Activated naive CD4-positive, alpha-beta T cell treated with anti-CD3 and anti-CD28 coated beads, Interleukin-2, amount 10 ng/mL, durations not matched to agents 7 days and 5 days (primary cell): ENCODE measurements at regions not wholly inside any gene's neighbourhood (a gene's known extent, or its start where the extent isn't known, plus 50 kb on each side); places are given as distances from the start of the nearest gene placed in this dataset.

Experiments used
- CTCF ChIA-PET: fragments of 350-600 bp; sonication (Branson Sonifier 250); formaldehyde crosslinking; loops from one replicate; lab custom pipeline; 2021; ENCODE audit warnings: antibody characterized with exemption; lab: Charles Lee
- DNase-seq: peaks from one replicate; pipeline ENCODE4 v3.0.0-alpha.2; 2020
- H3K27ac Mint-ChIP-seq: one replicate; pipeline ENCODE4 v1.8.0; 2021; ENCODE audit warnings: mild to moderate bottlenecking, moderate library complexity, mixed read lengths
- H3K27me3 Mint-ChIP-seq: one replicate; pipeline ENCODE4 v1.8.0; 2021; ENCODE audit warnings: mild to moderate bottlenecking, mixed read lengths
- H3K36me3 Mint-ChIP-seq: one replicate; pipeline ENCODE4 v1.8.0; 2021; ENCODE audit warnings: mixed read lengths
- H3K4me1 Mint-ChIP-seq: one replicate; pipeline ENCODE4 v1.8.0; 2021; ENCODE audit warnings: mixed read lengths
- H3K4me3 Mint-ChIP-seq: one replicate; pipeline ENCODE4 v1.8.0; 2021; ENCODE audit warnings: mild to moderate bottlenecking, moderate library complexity, mixed read lengths
- H3K9me3 Mint-ChIP-seq: one replicate; pipeline ENCODE4 v1.8.0; 2021; ENCODE audit warnings: mixed read lengths

GRCh38 chr6:167758309-167759023 lies 68.2 kb upstream of the AFDN start:
- no peaks in the 10 kb centered on the region for H3K4me1 Mint-ChIP-seq
- no peaks in the 10 kb centered on the region for H3K36me3 Mint-ChIP-seq
- H3K27ac Mint-ChIP-seq = no peak overlapping the region
- no peak for DNase-seq
- H3K27me3 Mint-ChIP-seq = peaks cover 18% of the 10 kb centered on the region
- H3K9me3 Mint-ChIP-seq = no peaks in the 10 kb centered on the region
- no peak overlapping the region for H3K4me3 Mint-ChIP-seq
- CTCF ChIA-PET = no interaction called here

DNA sequence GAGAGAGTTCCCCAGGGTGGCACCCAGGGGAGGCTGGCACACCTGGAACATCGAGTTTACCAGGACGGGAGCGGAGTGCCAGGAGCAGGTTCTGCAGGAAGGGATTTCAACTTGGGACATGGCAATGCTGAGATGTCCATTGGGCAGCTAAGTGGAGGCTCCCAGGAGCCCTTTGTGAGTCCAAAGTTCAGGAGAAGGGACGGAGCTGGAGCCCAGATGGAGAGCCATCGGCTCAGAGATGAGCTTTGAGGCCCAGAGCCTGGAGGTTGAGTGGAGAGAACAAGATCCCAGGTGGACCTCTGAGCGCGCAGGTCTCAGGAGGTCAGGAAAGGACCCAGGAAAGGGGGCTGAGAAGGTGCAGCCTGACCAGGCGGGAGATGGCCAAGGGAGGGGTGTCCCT lies 67.5 kb upstream of the AFDN start:
- no peaks in the 10 kb centered on the region for H3K9me3 Mint-ChIP-seq
- no peaks in the 10 kb centered on the region for H3K4me1 Mint-ChIP-seq
- CTCF ChIA-PET = no interaction called here
- no peaks in the 10 kb centered on the region for H3K36me3 Mint-ChIP-seq
- no peak for DNase-seq
- H3K4me3 Mint-ChIP-seq = no peak overlapping the region
- peaks cover 13% of the 10 kb centered on the region for H3K27me3 Mint-ChIP-seq
- no peak overlapping the region for H3K27ac Mint-ChIP-seq

DNA sequence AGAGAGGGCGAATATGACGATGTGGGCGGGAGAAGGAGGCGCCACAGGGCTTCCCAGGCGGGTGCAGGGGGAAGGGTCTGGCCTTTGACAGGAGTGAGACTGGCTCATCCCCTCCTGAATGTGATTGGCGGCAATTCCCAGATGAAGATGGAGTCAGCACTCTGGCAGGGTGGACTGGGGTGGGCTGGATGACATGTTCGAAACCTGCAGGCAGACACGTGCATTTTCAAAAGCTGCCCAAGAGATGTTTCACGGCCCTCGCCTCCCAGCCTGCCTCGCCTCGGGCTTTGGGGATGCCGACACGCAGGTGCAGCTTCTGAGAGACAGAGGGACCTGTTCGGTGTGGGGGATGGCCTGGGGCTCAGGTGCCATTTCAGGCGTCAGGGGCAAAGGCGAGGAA lies 66.8 kb upstream of the AFDN start:
- DNase-seq = no peak
- Mint-ChIP-seq H3K4me1 (no peaks in the 10 kb centered on the region), H3K36me3 (no peaks in the 10 kb centered on the region), H3K9me3 (no peaks in the 10 kb centered on the region), H3K27ac (peak overlapping the region; percentile 34), H3K4me3 (no peak overlapping the region), H3K27me3 (peaks cover 11% of the 10 kb centered on the region)
- CTCF ChIA-PET = no interaction called here

GRCh38 chr6:167760979-167761793 lies 65.5 kb upstream of the AFDN start:
- CTCF ChIA-PET = no interaction called here
- H3K9me3 Mint-ChIP-seq = no peaks in the 10 kb centered on the region
- no peaks in the 10 kb centered on the region for H3K36me3 Mint-ChIP-seq
- H3K27ac Mint-ChIP-seq = no peak overlapping the region
- H3K27me3 Mint-ChIP-seq = peaks cover 15% of the 10 kb centered on the region
- no peaks in the 10 kb centered on the region for H3K4me1 Mint-ChIP-seq
- no peak for DNase-seq
- H3K4me3 Mint-ChIP-seq = no peak overlapping the region

DNA sequence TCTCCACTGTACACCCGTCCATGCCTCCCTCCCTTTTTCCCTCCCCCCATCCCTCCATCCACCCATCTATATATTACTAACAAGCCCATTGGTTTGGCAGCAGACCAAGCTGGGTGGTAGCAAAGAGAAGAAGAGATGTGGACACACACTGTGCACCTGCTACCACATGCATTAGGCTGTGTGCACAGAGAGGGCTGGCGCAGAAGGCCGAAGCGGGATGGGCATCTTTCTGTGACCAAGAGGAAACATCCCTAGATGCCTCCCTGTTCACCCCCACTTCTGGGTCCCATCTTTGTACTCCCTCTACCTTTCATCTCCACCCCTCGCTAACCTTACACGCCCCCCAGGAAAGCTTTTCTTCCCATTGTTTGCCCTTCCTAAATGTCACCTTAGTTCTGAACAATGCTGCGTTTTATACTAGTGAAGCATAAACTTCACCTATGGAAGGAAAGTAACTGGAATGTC lies 64.9 kb upstream of the AFDN start:
- peaks cover 16% of the 10 kb centered on the region for H3K27me3 Mint-ChIP-seq
- no peaks in the 10 kb centered on the region for H3K4me1 Mint-ChIP-seq
- H3K4me3 Mint-ChIP-seq = no peak overlapping the region
- no peaks in the 10 kb centered on the region for H3K36me3 Mint-ChIP-seq
- DNase-seq = no peak
- CTCF ChIA-PET = no interaction called here
- no peaks in the 10 kb centered on the region for H3K9me3 Mint-ChIP-seq
- H3K27ac Mint-ChIP-seq = no peak overlapping the region

GRCh38 chr6:167762259-167762962 lies 64.3 kb upstream of the AFDN start:
- H3K27ac Mint-ChIP-seq = no peak overlapping the region
- H3K9me3 Mint-ChIP-seq = no peaks in the 10 kb centered on the region
- peaks cover 22% of the 10 kb centered on the region for H3K27me3 Mint-ChIP-seq
- H3K4me1 Mint-ChIP-seq = no peaks in the 10 kb centered on the region
- DNase-seq = no peak
- H3K4me3 Mint-ChIP-seq = no peak overlapping the region
- CTCF ChIA-PET = no interaction called here
- H3K36me3 Mint-ChIP-seq = no peaks in the 10 kb centered on the region

DNA sequence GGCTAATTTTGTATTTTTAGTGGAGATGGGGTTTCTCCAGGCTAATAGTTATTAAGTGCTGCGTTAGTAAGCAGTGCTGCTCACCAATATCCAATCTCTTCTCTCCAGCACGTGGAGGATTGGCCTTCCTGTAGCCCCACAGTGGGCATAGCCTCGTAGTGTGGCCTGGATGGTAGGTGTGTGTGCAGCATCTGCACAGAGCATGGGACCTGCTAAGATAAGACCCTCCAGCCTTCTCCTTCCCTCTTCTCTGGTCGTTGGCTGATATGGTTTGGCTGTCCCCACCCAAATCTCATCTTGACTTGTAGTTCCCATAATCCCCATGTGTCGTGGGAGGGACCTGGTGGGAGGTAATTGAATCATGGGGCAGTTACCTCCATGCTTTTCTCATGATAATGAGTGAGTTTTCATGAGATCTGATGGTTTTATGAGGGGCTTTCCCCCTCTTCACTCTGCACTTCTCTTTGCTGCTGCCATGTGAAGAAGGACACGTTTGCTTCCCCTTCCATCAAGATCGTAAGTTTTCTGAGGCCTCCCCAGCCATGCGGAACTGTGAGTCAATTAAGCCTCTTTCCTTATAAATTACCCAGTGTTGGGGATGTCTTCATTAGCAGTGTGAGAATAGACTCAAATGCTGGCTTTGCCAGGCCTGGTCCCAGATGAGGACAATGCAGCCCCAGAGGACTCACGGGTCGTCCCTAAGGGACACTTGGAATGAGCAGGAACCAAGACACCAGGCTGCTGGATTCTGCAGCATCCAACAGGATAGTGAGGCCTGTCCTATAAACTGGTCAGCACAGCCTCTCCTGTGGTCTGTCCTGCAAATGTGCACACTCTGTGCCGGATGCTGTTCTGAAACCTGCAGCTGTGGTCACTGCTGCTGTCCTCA lies 63.4 kb upstream of the AFDN start:
- H3K27ac Mint-ChIP-seq = no peak overlapping the region
- H3K27me3 Mint-ChIP-seq = peaks cover 30% of the 10 kb centered on the region
- no peaks in the 10 kb centered on the region for H3K4me1 Mint-ChIP-seq
- CTCF ChIA-PET = no interaction called here
- no peaks in the 10 kb centered on the region for H3K36me3 Mint-ChIP-seq
- H3K9me3 Mint-ChIP-seq = no peaks in the 10 kb centered on the region
- DNase-seq = no peak
- no peak overlapping the region for H3K4me3 Mint-ChIP-seq

DNA sequence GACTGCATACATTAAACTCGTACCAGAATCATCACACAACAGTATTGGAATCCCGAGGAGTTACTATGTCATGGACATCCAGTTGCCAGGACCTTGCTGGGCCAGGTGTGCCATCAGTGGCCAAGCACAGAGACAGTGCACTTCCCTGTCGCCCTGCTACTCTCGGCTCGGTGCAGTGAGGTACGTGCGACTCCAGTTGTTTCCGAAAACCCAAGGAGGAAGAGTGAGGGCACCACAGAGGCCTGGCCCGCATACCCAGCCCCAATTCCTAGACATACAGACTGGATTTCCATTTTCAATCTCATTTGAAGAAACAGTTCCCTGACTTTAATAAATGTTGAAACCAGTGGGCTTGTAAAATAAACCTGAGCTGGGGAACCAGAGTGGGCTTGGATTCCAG lies 62.5 kb upstream of the AFDN start:
- Mint-ChIP-seq H3K27ac (no peak overlapping the region), H3K4me3 (no peak overlapping the region), H3K4me1 (no peaks in the 10 kb centered on the region), H3K36me3 (no peaks in the 10 kb centered on the region), H3K9me3 (no peaks in the 10 kb centered on the region), H3K27me3 (peaks cover 32% of the 10 kb centered on the region)
- no peak for DNase-seq
- CTCF ChIA-PET = no interaction called here

- CTCF ChIA-PET = no interaction called here
- Mint-ChIP-seq H3K4me3 (no peak overlapping the region), H3K27me3 (peaks cover 32% of the 10 kb centered on the region), H3K36me3 (no peaks in the 10 kb centered on the region), H3K4me1 (no peaks in the 10 kb centered on the region), H3K9me3 (no peaks in the 10 kb centered on the region), H3K27ac (no peak overlapping the region)
- DNase-seq = no peak
Observed at GRCh38 chr6:167764713-167765479, 61.8 kb upstream of the AFDN start.

DNA sequence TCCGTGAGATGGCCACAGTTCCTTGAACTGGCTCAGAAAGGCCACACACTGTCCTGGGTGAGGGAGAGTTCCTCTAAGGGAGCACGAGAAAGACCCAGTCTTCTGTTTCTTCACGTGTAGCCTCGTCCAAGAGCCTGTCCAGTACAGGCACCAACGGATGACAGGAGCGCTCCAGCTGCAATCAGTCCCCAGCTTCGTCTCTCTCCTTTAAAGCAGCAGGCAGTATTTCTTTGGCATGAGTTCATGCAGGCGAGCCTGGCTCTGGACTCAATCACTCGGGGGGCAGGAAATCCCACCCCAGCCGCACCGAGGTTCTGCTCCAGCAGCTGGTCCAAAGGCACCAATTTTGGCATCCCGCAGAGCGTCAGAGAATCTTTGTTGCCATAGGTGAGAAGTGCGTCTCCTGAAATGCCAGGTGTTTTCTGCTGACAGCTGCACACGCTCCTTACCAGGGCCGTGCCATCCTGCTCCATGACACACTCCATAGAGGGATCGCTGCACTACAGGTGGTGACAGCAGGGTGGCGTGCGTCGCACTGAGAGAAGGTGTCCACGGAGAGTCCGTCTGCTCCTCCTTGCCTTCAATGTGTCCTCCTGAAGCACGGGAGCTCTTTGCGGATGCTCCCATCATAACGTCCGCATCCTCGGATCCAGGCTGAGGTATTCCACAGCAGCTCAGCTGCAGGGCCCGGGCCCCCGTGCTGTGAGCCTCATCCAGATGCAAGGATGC lies 59.6 kb upstream of the AFDN start:
- Mint-ChIP-seq H3K4me3 (no peak overlapping the region), H3K4me1 (no peaks in the 10 kb centered on the region), H3K9me3 (no peaks in the 10 kb centered on the region), H3K27me3 (peaks cover 42% of the 10 kb centered on the region), H3K27ac (no peak overlapping the region), H3K36me3 (no peaks in the 10 kb centered on the region)
- no peak for DNase-seq
- CTCF ChIA-PET = no interaction called here

GRCh38 chr6:167767715-167768107 lies 59.0 kb upstream of the AFDN start:
- H3K27ac Mint-ChIP-seq = no peak overlapping the region
- peaks cover 42% of the 10 kb centered on the region for H3K27me3 Mint-ChIP-seq
- H3K4me1 Mint-ChIP-seq = no peaks in the 10 kb centered on the region
- no peaks in the 10 kb centered on the region for H3K9me3 Mint-ChIP-seq
- H3K36me3 Mint-ChIP-seq = no peaks in the 10 kb centered on the region
- H3K4me3 Mint-ChIP-seq = no peak overlapping the region
- CTCF ChIA-PET = no interaction called here
- DNase-seq = no peak

DNA sequence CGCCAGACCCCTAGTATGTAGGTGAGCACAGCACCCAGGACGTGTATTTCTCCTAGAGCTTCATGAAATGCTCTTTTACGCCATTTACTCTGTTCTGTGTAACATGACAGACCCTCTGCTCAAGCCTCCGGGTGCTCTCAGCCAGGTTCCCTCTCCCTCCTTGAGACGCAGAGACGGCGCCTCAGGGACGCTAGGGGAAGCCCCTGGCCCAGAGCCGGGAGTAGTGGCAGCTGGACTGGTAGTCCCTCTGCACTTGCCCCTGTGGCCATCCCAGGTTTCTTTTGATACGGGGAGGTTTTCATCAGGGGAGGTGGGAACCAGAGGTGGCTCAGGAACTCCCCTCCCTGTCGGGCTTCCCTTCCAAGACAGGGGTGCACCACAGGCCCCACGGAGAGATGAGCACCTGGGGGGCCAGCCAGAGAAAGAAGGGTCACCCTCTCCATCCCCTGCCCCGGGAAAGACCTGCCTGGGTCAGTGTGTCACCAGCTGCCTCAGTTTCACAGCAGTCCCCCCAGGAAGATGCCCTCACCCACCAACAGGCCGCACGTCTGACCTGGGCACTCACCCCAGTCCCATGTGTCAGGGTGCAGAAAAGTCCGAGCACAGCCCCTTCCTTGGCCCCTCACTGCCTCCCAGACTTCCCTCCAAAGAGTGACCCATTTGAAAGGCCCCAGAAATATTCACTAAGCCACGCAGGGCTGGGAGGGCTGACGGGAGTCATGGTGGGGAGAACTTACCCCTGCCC lies 58.1 kb upstream of the AFDN start:
- no peak overlapping the region for H3K4me3 Mint-ChIP-seq
- CTCF ChIA-PET = no interaction called here
- H3K27ac Mint-ChIP-seq = no peak overlapping the region
- peaks cover 44% of the 10 kb centered on the region for H3K27me3 Mint-ChIP-seq
- H3K4me1 Mint-ChIP-seq = no peaks in the 10 kb centered on the region
- H3K36me3 Mint-ChIP-seq = no peaks in the 10 kb centered on the region
- no peak for DNase-seq
- no peaks in the 10 kb centered on the region for H3K9me3 Mint-ChIP-seq
